ENCODE measurements at regions not wholly inside any gene's neighbourhood (a gene's known extent, or its start where the extent isn't known, plus 50 kb on each side); places are given as distances from the start of the nearest gene placed in this dataset.

- H3K4me3 ChIP-seq (ENCODE audit: low read length) = no peak overlapping the region
- no peak overlapping the region for H3K4me2 ChIP-seq (ENCODE audit: low read depth, low read length)
- H3K27me3 ChIP-seq (replicated peaks; ENCODE audit: insufficient read depth, low read length) = no peaks in the 10 kb centered on the region
- H3K27ac ChIP-seq (ENCODE audit: low read length) = no peak overlapping the region
- no peaks in the 10 kb centered on the region for H3K36me3 ChIP-seq (replicated peaks; ENCODE audit: insufficient read depth, low read length)
- TF ChIP-seq EZH2 (optimal IDR thresholded peaks at IDR 0.05; ENCODE audit: low read depth, low read length) (no peak), CTCF (IDR thresholded peaks at IDR 0.05; ENCODE audit: low read length) (no peak), EZH2phosphoT487 (IDR thresholded peaks at IDR 0.05; ENCODE audit: low read length) (no peak)
- no peaks in the 10 kb centered on the region for H3K4me1 ChIP-seq (ENCODE audit: low read length)
- H3F3A ChIP-seq (ENCODE audit: insufficient read depth, low read length) = no peaks in the 10 kb centered on the region
- H2AFZ ChIP-seq (ENCODE audit: low read length) = no peak overlapping the region
- no peaks in the 10 kb centered on the region for H3K79me2 ChIP-seq (ENCODE audit: low read length)
- DNase-seq = no peak
- H3K9me3 ChIP-seq (replicated peaks; ENCODE audit: insufficient read depth, low read length) = no peaks in the 10 kb centered on the region
- no peaks in the 10 kb centered on the region for H4K20me1 ChIP-seq (ENCODE audit: insufficient read depth, low read length)
- no peak overlapping the region for H3K9ac ChIP-seq (ENCODE audit: low read length)
- no peaks in the 10 kb centered on the region for H3K9me2 ChIP-seq (replicated peaks; ENCODE audit: insufficient read depth, low read length)
Observed at GRCh38 chr1:79549201-79549600, 542.7 kb upstream of the ADGRL4 start.

DNA sequence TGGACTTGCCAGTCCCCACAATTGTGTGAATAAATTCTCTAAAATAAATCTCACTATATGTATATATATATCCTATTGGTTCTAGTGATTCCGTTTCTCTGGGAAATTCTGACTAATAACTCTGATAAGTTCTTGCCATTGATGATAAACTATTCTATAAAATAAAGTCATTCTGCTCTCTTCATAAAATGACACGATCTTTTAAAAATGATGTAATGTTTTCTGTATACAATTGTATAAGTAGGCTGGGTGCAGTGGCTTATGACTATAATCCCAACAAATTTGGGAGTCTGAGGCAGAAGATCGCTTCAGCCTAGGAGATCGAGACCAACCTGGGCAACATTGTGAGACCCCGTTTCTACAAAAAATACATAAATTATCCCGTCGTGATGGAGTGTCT is 541.0 kb upstream of the ADGRL4 start:
- Histone ChIP-seq H2AFZ (ENCODE audit: low read length) (no peak overlapping the region), H3K4me2 (ENCODE audit: low read depth, low read length) (no peak overlapping the region), H3K4me3 (ENCODE audit: low read length) (no peak overlapping the region), H4K20me1 (ENCODE audit: insufficient read depth, low read length) (no peaks in the 10 kb centered on the region), H3F3A (ENCODE audit: insufficient read depth, low read length) (no peaks in the 10 kb centered on the region), H3K9me3 (replicated peaks; ENCODE audit: insufficient read depth, low read length) (no peaks in the 10 kb centered on the region), H3K27ac (ENCODE audit: low read length) (no peak overlapping the region), H3K4me1 (ENCODE audit: low read length) (no peaks in the 10 kb centered on the region), H3K27me3 (replicated peaks; ENCODE audit: insufficient read depth, low read length) (no peaks in the 10 kb centered on the region), H3K9me2 (replicated peaks; ENCODE audit: insufficient read depth, low read length) (no peaks in the 10 kb centered on the region), H3K9ac (ENCODE audit: low read length) (no peak overlapping the region), H3K79me2 (ENCODE audit: low read length) (no peaks in the 10 kb centered on the region), H3K36me3 (replicated peaks; ENCODE audit: insufficient read depth, low read length) (no peaks in the 10 kb centered on the region)
- no peak for TF ChIP-seq EZH2 (optimal IDR thresholded peaks at IDR 0.05; ENCODE audit: low read depth, low read length)
- TF ChIP-seq CTCF (IDR thresholded peaks at IDR 0.05; ENCODE audit: low read length) = no peak
- DNase-seq = no peak

GRCh38 chr1:79543394-79543793 is 536.9 kb upstream of the ADGRL4 start:
- no peaks in the 10 kb centered on the region for H3K9me2 ChIP-seq (replicated peaks; ENCODE audit: insufficient read depth, low read length)
- H3K36me3 ChIP-seq (replicated peaks; ENCODE audit: insufficient read depth, low read length) = no peaks in the 10 kb centered on the region
- no peaks in the 10 kb centered on the region for H3K9me3 ChIP-seq (replicated peaks; ENCODE audit: insufficient read depth, low read length)
- TF ChIP-seq EZH2 (optimal IDR thresholded peaks at IDR 0.05; ENCODE audit: low read depth, low read length) (no peak), CTCF (IDR thresholded peaks at IDR 0.05; ENCODE audit: low read length) (no peak), EZH2phosphoT487 (IDR thresholded peaks at IDR 0.05; ENCODE audit: low read length) (no peak)
- no peak overlapping the region for H3K9ac ChIP-seq (ENCODE audit: low read length)
- H3K79me2 ChIP-seq (ENCODE audit: low read length) = no peaks in the 10 kb centered on the region
- H3F3A ChIP-seq (ENCODE audit: insufficient read depth, low read length) = no peaks in the 10 kb centered on the region
- H3K27ac ChIP-seq (ENCODE audit: low read length) = no peak overlapping the region
- H2AFZ ChIP-seq (ENCODE audit: low read length) = no peak overlapping the region
- DNase-seq = no peak
- no peaks in the 10 kb centered on the region for H4K20me1 ChIP-seq (ENCODE audit: insufficient read depth, low read length)
- no peak overlapping the region for H3K4me2 ChIP-seq (ENCODE audit: low read depth, low read length)
- no peaks in the 10 kb centered on the region for H3K27me3 ChIP-seq (replicated peaks; ENCODE audit: insufficient read depth, low read length)
- no peaks in the 10 kb centered on the region for H3K4me1 ChIP-seq (ENCODE audit: low read length)
- H3K4me3 ChIP-seq (ENCODE audit: low read length) = no peak overlapping the region

Measured in MM.1S (cell line).